ENCODE measurements at regions not wholly inside any gene's neighbourhood (a gene's known extent, or its start where the extent isn't known, plus 50 kb on each side); places are given as distances from the start of the nearest gene placed in this dataset.

- 88% methylated on average over 3 of the region's 3 CpGs for WGBS
- H3K27me3 ChIP-seq, result no peaks in the 10 kb centered on the region
- no peaks in the 10 kb centered on the region for H3K9me3 ChIP-seq
- H3K36me3 ChIP-seq, result no peaks in the 10 kb centered on the region
- no peak for TF ChIP-seq POLR2A (IDR thresholded peaks at IDR 0.05; ENCODE audit: low read depth)
- no peak for TF ChIP-seq POLR2AphosphoS5 (IDR thresholded peaks at IDR 0.05)
- no peak for TF ChIP-seq CTCF (IDR thresholded peaks at IDR 0.05)
- TF ChIP-seq EP300 (IDR thresholded peaks at IDR 0.05), result no peak
- no peak overlapping the region for H3K27ac ChIP-seq (replicated peaks in 1 of 4)
- no peaks in the 10 kb centered on the region for H3K4me1 ChIP-seq
- H3K4me3 ChIP-seq, result no peak overlapping the region
- no peak for DNase-seq (ENCODE audit: extremely low spot score)
- intact Hi-C loops (cut with DNase I), result no loop called here
These were observed 197.8 kb upstream of the USP25 start for GRCh38 chr21:15531986-15532385.

- no peaks in the 10 kb centered on the region for H3K36me3 ChIP-seq
- WGBS, result 88% methylated on average over 4 of the region's 4 CpGs
- intact Hi-C loops (cut with DNase I), result no loop called here
- no peak overlapping the region for H3K27ac ChIP-seq (replicated peaks in 1 of 4)
- no peaks in the 10 kb centered on the region for H3K9me3 ChIP-seq
- no peak overlapping the region for H3K4me3 ChIP-seq
- no peaks in the 10 kb centered on the region for H3K4me1 ChIP-seq
- DNase-seq (ENCODE audit: extremely low spot score), result no peak
- no peaks in the 10 kb centered on the region for H3K27me3 ChIP-seq
- TF ChIP-seq POLR2A (IDR thresholded peaks at IDR 0.05; ENCODE audit: low read depth) (no peak), POLR2AphosphoS5 (IDR thresholded peaks at IDR 0.05) (no peak), CTCF (IDR thresholded peaks at IDR 0.05) (no peak), EP300 (IDR thresholded peaks at IDR 0.05) (no peak)
These were observed 196.2 kb upstream of the USP25 start for GRCh38 chr21:15533618-15534017.

- Histone ChIP-seq H3K9me3 (no peaks in the 10 kb centered on the region), H3K4me1 (no peaks in the 10 kb centered on the region), H3K4me3 (no peak overlapping the region), H3K36me3 (no peaks in the 10 kb centered on the region), H3K27ac (replicated peaks in 1 of 4) (no peak overlapping the region), H3K27me3 (no peaks in the 10 kb centered on the region)
- WGBS, result 61% methylated on average over 4 of the region's 4 CpGs
- intact Hi-C loops (cut with DNase I), result no loop called here
- no peak for TF ChIP-seq POLR2A (IDR thresholded peaks at IDR 0.05; ENCODE audit: low read depth)
- TF ChIP-seq EP300 (IDR thresholded peaks at IDR 0.05), result no peak
- TF ChIP-seq CTCF (IDR thresholded peaks at IDR 0.05), result no peak
- no peak for TF ChIP-seq POLR2AphosphoS5 (IDR thresholded peaks at IDR 0.05)
- no peak for DNase-seq (ENCODE audit: extremely low spot score)
These were observed 195.3 kb upstream of the USP25 start for GRCh38 chr21:15534450-15534886.

- Histone ChIP-seq H3K4me1 (no peaks in the 10 kb centered on the region), H3K27ac (replicated peaks in 1 of 4) (no peak overlapping the region), H3K27me3 (no peaks in the 10 kb centered on the region), H3K36me3 (no peaks in the 10 kb centered on the region), H3K4me3 (no peak overlapping the region), H3K9me3 (no peaks in the 10 kb centered on the region)
- intact Hi-C loops (cut with DNase I), result no loop called here
- TF ChIP-seq EP300 (IDR thresholded peaks at IDR 0.05) (no peak), POLR2A (IDR thresholded peaks at IDR 0.05; ENCODE audit: low read depth) (no peak), POLR2AphosphoS5 (IDR thresholded peaks at IDR 0.05) (no peak), CTCF (IDR thresholded peaks at IDR 0.05) (no peak)
- 61% methylated on average over 2 of the region's 2 CpGs for WGBS
- DNase-seq (ENCODE audit: extremely low spot score), result no peak
These were observed 190.4 kb upstream of the USP25 start for GRCh38 chr21:15539376-15539775.

GRCh38 chr21:15543473-15543872, 186.3 kb upstream of the USP25 start:
- Histone ChIP-seq H3K4me3 (no peak overlapping the region), H3K4me1 (no peaks in the 10 kb centered on the region), H3K9me3 (no peaks in the 10 kb centered on the region), H3K27me3 (no peaks in the 10 kb centered on the region), H3K27ac (replicated peaks in 1 of 4) (no peak overlapping the region), H3K36me3 (no peaks in the 10 kb centered on the region)
- WGBS, result 87% methylated on average over 6 of the region's 6 CpGs
- intact Hi-C loops (cut with DNase I), result no loop called here
- DNase-seq (ENCODE audit: extremely low spot score), result no peak
- TF ChIP-seq EP300 (IDR thresholded peaks at IDR 0.05), result no peak

Measured in esophagus muscularis mucosa (tissue), 4 donors.